HG03060 (cell line): ENCODE measurements at regions not wholly inside any gene's neighbourhood (a gene's known extent, or its start where the extent isn't known, plus 50 kb on each side); places are given as distances from the start of the nearest gene placed in this dataset.

Source experiments
- ATAC-seq: cut with Tn5 transposase; IDR thresholded peaks from one replicate; pipeline ENCODE4 v1.9.1; 2021; ENCODE audit warnings: low read depth, moderate number of reproducible peaks; ENCODE audit not compliant: unreplicated experiment

GRCh38 chr6:9511157-9511556 is 903.7 kb downstream of the TFAP2A start:
- no peak for ATAC-seq

GRCh38 chr6:9507136-9507895 is 907.6 kb downstream of the TFAP2A start:
- no peak for ATAC-seq

GRCh38 chr6:9504191-9504590 is 910.7 kb downstream of the TFAP2A start:
- no peak for ATAC-seq

- ATAC-seq, result no peak
Observed at GRCh38 chr6:9503111-9503761, 911.6 kb downstream of the TFAP2A start.

GRCh38 chr6:9499709-9500108 is 915.2 kb downstream of the TFAP2A start:
- no peak for ATAC-seq

GRCh38 chr6:9496837-9497236 is 918.0 kb downstream of the TFAP2A start:
- no peak for ATAC-seq

- no peak for ATAC-seq
Observed at GRCh38 chr6:9494864-9495263, 920.0 kb downstream of the TFAP2A start.

- no peak for ATAC-seq
Observed at GRCh38 chr6:9492790-9493189, 922.1 kb downstream of the TFAP2A start.

- ATAC-seq, result no peak
Observed at GRCh38 chr6:9487128-9487527, 927.7 kb downstream of the TFAP2A start.

GRCh38 chr6:9485992-9486391 is 928.9 kb downstream of the TFAP2A start:
- no peak for ATAC-seq

- ATAC-seq, result no peak
Observed at GRCh38 chr6:9484686-9485085, 930.2 kb downstream of the TFAP2A start.

GRCh38 chr6:9484091-9484490 is 930.8 kb downstream of the TFAP2A start:
- no peak for ATAC-seq

- peak; percentile 48 for ATAC-seq
Observed at GRCh38 chr6:9482030-9482738, 932.7 kb downstream of the TFAP2A start.

GRCh38 chr6:9481292-9482029 is 933.4 kb downstream of the TFAP2A start:
- no peak for ATAC-seq

- ATAC-seq, result no peak
Observed at GRCh38 chr6:9468277-9468676, 946.6 kb downstream of the TFAP2A start.

- ATAC-seq, result no peak
Observed at GRCh38 chr6:9467741-9468140, 947.1 kb downstream of the TFAP2A start.

GRCh38 chr6:9464583-9464982 is 950.3 kb downstream of the TFAP2A start:
- ATAC-seq, result no peak

- no peak for ATAC-seq
Observed at GRCh38 chr6:9463311-9463710, 951.6 kb downstream of the TFAP2A start.

- ATAC-seq, result no peak
Observed at GRCh38 chr6:9461188-9461587, 953.7 kb downstream of the TFAP2A start.

GRCh38 chr6:9458424-9458823 is 956.5 kb downstream of the TFAP2A start:
- no peak for ATAC-seq
